ENCODE measurements at regions not wholly inside any gene's neighbourhood (a gene's known extent, or its start where the extent isn't known, plus 50 kb on each side); places are given as distances from the start of the nearest gene placed in this dataset.

DNA sequence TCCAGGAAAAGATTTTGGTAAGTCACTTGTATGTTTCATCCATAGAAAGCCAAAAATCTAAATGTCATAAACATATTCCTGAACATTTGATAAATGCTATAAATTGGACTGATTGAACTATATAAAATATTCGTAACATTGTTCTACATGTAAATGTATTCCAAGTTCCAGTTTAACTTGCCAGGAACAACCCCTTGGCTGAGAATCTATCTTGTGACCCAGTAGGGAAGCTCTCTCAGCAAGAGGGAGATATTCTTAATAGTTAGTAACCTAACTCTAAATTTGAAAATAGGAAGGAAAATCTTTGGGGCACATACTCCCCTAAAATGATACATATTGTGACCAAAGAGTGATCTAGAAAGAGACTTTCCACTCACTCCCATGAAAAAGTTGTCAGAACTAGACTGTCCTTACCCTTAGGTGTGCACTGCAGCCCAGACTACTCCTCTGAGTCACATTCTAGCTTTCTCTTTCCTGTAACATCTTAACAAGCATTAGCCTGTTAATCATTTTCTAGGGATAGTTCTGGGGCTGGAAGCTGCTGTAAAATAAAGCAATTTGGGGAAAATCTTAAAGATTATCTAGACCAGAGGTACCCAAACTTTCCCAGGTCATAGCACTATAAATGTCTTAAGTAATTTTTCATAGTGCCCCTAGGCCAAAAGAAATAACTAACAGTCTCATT, 73.7 kb upstream of the SKAP2 start:
- TF ChIP-seq CTCF (IDR thresholded peaks at IDR 0.05; ENCODE audit: insufficient read depth, low read length) (no peak), POLR2AphosphoS5 (IDR thresholded peaks at IDR 0.05; ENCODE audit: low read depth) (no peak)

Measured in HL-60 (cell line).